Endothelial cell of umbilical vein (primary cell): ENCODE measurements at regions not wholly inside any gene's neighbourhood (a gene's known extent, or its start where the extent isn't known, plus 50 kb on each side); places are given as distances from the start of the nearest gene placed in this dataset.

Experiments
- BruUV-seq: library from RNA; stranded (reverse); fragments of 400-500 nt; replicated peaks from 2 replicates; lab custom pipeline; 2021; lab: Mats Ljungman, UMichigan
- CTCF ChIA-PET: fragments of 300-600, 350-600 bp; sonication (Branson Sonifier 250); formaldehyde crosslinking; loops from one replicate; lab custom pipeline; 2021; ENCODE audit warnings: antibody characterized with exemption, inconsistent platforms; lab: Charles Lee
- POLR2A ChIA-PET: fragments of 300-600, 350-600 bp; sonication (Branson Sonifier 250); formaldehyde crosslinking; loops from one replicate; lab custom pipeline; 2021; ENCODE audit warnings: antibody characterized with exemption, inconsistent platforms; lab: Charles Lee
- DNase-seq: peaks from one replicate; pipeline ENCODE4 v3.0.0-alpha.2; 2011; ENCODE audit warnings: low read depth, low spot score
- FAIRE-seq: peaks from 2 replicates; lab custom pipeline; 2011; peaks lifted over from hg19 to GRCh38; lab: Jason Lieb, UNC
- H2AFZ ChIP-seq: 2 replicates; pipeline ENCODE4 v1.6.0; 2012; ENCODE audit warnings: low read depth, low read length, control low read depth, inconsistent platforms
- H3K27ac ChIP-seq: 2 replicates; pipeline ENCODE4 v1.5.1; 2011; ENCODE audit warnings: low read depth, mild to moderate bottlenecking, control low read depth, low read length, moderate library complexity; ENCODE audit not compliant: insufficient read depth
- H3K27me3 ChIP-seq, 2 experiments: 2 replicates each; pipeline versions ENCODE4 v1.6.0 to v1.6.1; 2011; ENCODE audit warnings: low read length in 2 of 2, mixed read lengths in 1 of 2; ENCODE audit not compliant: control insufficient read depth in 2 of 2, insufficient read depth in 2 of 2
- H3K36me3 ChIP-seq, 2 experiments: 2 replicates in 1 of 2; 3 replicates in 1 of 2; pipeline ENCODE4 v1.5.1; 2011; ENCODE audit warnings: low read length in 2 of 2, mild to moderate bottlenecking in 1 of 2, moderate library complexity in 1 of 2; ENCODE audit not compliant: control insufficient read depth in 2 of 2, insufficient read depth in 2 of 2; ENCODE audit errors: extremely low read depth in 1 of 2
- H3K4me1 ChIP-seq: 3 replicates; pipeline ENCODE4 v1.5.1; 2011; ENCODE audit warnings: mild to moderate bottlenecking, low read length; ENCODE audit not compliant: control insufficient read depth, insufficient read depth; ENCODE audit errors: extremely low read depth
- H3K4me2 ChIP-seq: 2 replicates; pipeline ENCODE4 v1.6.1; 2011; ENCODE audit warnings: low read length, control low read depth, mixed read lengths; ENCODE audit not compliant: insufficient read depth
- H3K4me3 ChIP-seq, 3 experiments: fragments of 200-600 bp in 1 of 3; sonication (generic), shearing (Covaris generic) in 1 of 3; replicated peaks in 1 of 3; 2 replicates each; pipeline ENCODE4 v1.5.1; 2011 to 2016; ENCODE audit warnings: control low read depth in 3 of 3, low read length in 3 of 3, mild to moderate bottlenecking in 2 of 3, inconsistent platforms in 1 of 3, low read depth in 1 of 3, moderate library complexity in 1 of 3; ENCODE audit not compliant: insufficient read depth in 1 of 3
- H3K79me2 ChIP-seq: 2 replicates; pipeline ENCODE4 v1.6.0; 2012; ENCODE audit warnings: low read length, inconsistent platforms; ENCODE audit not compliant: control insufficient read depth, insufficient read depth
- H3K9ac ChIP-seq: replicated peaks from 2 replicates; pipeline ENCODE3; 2011; ENCODE audit warnings: low read length, control low read depth; ENCODE audit not compliant: insufficient read depth; ENCODE audit errors: extremely low read depth
- H3K9me1 ChIP-seq: replicated peaks from 3 replicates; pipeline ENCODE4 v1.6.0; 2011; ENCODE audit warnings: mild to moderate bottlenecking, low read length; ENCODE audit not compliant: control insufficient read depth, insufficient read depth; ENCODE audit errors: extremely low read depth
- H3K9me3 ChIP-seq: replicated peaks from 2 replicates; pipeline ENCODE4 v1.5.1; 2012; ENCODE audit warnings: low read length, inconsistent platforms; ENCODE audit not compliant: control insufficient read depth, insufficient read depth
- H4K20me1 ChIP-seq: replicated peaks from 2 replicates; pipeline ENCODE3; 2011; ENCODE audit warnings: mild to moderate bottlenecking, low read length; ENCODE audit not compliant: control insufficient read depth, insufficient read depth; ENCODE audit errors: extremely low read depth
- EZH2 ChIP-seq: IDR thresholded peaks from 2 replicates; pipeline ENCODE4 v1.6.1; 2012; ENCODE audit warnings: borderline replicate concordance, low read depth, mild to moderate bottlenecking, moderate library complexity, low read length, inconsistent platforms; ENCODE audit not compliant: severe bottlenecking
- FOS ChIP-seq: IDR thresholded peaks from 2 replicates; pipeline ENCODE4 v1.6.1; 2011; ENCODE audit warnings: mild to moderate bottlenecking, low read length, moderate library complexity, borderline replicate concordance; ENCODE audit not compliant: insufficient read depth
- GATA2 ChIP-seq: IDR thresholded peaks from 2 replicates; pipeline ENCODE4 v1.7.0; 2011; ENCODE audit warnings: low read depth, mild to moderate bottlenecking, moderate library complexity, mixed read lengths, low read length; ENCODE audit not compliant: insufficient read length, insufficient read depth
- JUN ChIP-seq: IDR thresholded peaks from 2 replicates; pipeline ENCODE4 v1.6.1; 2011; ENCODE audit warnings: borderline replicate concordance, low read depth; ENCODE audit not compliant: insufficient read length, insufficient read depth
- MAX ChIP-seq: IDR thresholded peaks from 2 replicates; pipeline ENCODE4 v1.6.1; 2011; ENCODE audit not compliant: insufficient read depth, insufficient read length
- MYC ChIP-seq: IDR thresholded peaks from one replicate; pipeline ENCODE4 v1.6.1; 2011; ENCODE audit warnings: mild to moderate bottlenecking, low read depth, low read length
- POLR2A ChIP-seq: IDR thresholded peaks from 2 replicates; pipeline ENCODE4 v1.6.1; 2012; ENCODE audit warnings: low read depth, mild to moderate bottlenecking, control low read depth, low read length
- POLR2AphosphoS5 ChIP-seq: IDR thresholded peaks from 2 replicates; pipeline ENCODE4 v1.6.1; 2012; ENCODE audit warnings: low read depth, mild to moderate bottlenecking, control low read depth, low read length, moderate library complexity; ENCODE audit not compliant: insufficient read depth
- dilution Hi-C: fragments of 300-500 bp; cut with MboI; formaldehyde crosslinking; loops from one replicate; pipeline ENCODE4 v1.15.0; 2019; ENCODE audit warnings: low sequenced_read_pairs; ENCODE audit not compliant: extremely low pct_ligation_motif_present
- intact Hi-C: fragments of 100-400 bp; cut with micrococcal nuclease; formaldehyde crosslinking; loops from one replicate; pipeline ENCODE4 v1.10.0; 2022
- TF ChIP-seq, protein P1 (sequence below), 2 donors: IDR thresholded peaks; 1 replicate in 1 of 2; 2 replicates in 1 of 2; pipeline ENCODE4 v1.5.1; 2011; ENCODE audit warnings: low read length in 2 of 2, mild to moderate bottlenecking in 2 of 2, moderate library complexity in 2 of 2, control low read depth in 1 of 2, inconsistent platforms in 1 of 2, low read depth in 1 of 2; ENCODE audit not compliant: insufficient read depth in 1 of 2; ENCODE audit errors: extremely low read depth in 1 of 2

DNA sequence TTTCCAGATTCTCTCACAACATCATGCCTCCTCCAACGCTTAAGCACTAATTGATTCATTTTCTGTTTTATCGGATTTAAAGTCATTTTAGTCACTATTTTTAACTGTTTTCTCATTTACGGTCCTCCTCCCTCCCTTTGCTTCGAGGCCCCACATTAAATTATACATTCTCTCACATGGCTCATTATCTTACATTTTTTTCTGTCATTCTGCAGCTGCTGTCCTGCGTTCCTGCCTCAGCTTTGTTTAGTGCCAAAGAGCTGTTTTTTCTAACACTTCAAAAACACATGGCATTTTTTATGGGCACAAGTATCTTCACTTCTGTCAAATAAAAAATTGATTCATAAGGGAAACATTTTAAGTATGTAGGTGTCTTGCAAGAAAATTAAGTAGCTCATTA lies 130.1 kb upstream of the FST start:
- Histone ChIP-seq H3K9ac (no peak overlapping the region), H3K27ac (no peak overlapping the region), H3K4me1 (no peaks in the 10 kb centered on the region), H4K20me1 (no peaks in the 10 kb centered on the region), H3K79me2 (no peaks in the 10 kb centered on the region), H2AFZ (no peak overlapping the region), H3K36me3 (no peaks in the 10 kb centered on the region), H3K4me2 (no peak overlapping the region), H3K9me1 (no peaks in the 10 kb centered on the region), H3K4me3 (no peak overlapping the region), H3K9me3 (no peaks in the 10 kb centered on the region), H3K27me3 (no peaks in the 10 kb centered on the region)
- ChIA-PET POLR2A (no interaction called here), CTCF (interaction anchor here (1.4 kb wide), 1 partner anchor 22 kb away, joined by 4 read pairs; no protein-coding TSS in a partner anchor)
- TF ChIP-seq, protein P1, sequence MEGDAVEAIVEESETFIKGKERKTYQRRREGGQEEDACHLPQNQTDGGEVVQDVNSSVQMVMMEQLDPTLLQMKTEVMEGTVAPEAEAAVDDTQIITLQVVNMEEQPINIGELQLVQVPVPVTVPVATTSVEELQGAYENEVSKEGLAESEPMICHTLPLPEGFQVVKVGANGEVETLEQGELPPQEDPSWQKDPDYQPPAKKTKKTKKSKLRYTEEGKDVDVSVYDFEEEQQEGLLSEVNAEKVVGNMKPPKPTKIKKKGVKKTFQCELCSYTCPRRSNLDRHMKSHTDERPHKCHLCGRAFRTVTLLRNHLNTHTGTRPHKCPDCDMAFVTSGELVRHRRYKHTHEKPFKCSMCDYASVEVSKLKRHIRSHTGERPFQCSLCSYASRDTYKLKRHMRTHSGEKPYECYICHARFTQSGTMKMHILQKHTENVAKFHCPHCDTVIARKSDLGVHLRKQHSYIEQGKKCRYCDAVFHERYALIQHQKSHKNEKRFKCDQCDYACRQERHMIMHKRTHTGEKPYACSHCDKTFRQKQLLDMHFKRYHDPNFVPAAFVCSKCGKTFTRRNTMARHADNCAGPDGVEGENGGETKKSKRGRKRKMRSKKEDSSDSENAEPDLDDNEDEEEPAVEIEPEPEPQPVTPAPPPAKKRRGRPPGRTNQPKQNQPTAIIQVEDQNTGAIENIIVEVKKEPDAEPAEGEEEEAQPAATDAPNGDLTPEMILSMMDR (IDR thresholded peaks at IDR 0.05; ENCODE audit: extremely low read depth in 1 of 2, insufficient read depth in 1 of 2, low read depth in 1 of 2, low read length in 2 of 2), result no peak
- TF ChIP-seq MYC, result no peak
- no peak for TF ChIP-seq GATA2
- no peak for TF ChIP-seq MAX
- TF ChIP-seq POLR2AphosphoS5, result no peak
- no peak for TF ChIP-seq JUN
- TF ChIP-seq EZH2, result no peak
- no peak for TF ChIP-seq FOS
- no peak for TF ChIP-seq POLR2A
- no TSS peak for BruUV-seq
- intact Hi-C loops (no loop called here), dilution Hi-C loops (no loop called here)
- DNase-seq (no peak), FAIRE-seq (no peak)
